NCI-H2196 (cell line): ENCODE measurements at regions not wholly inside any gene's neighbourhood (a gene's known extent, or its start where the extent isn't known, plus 50 kb on each side); places are given as distances from the start of the nearest gene placed in this dataset.

ENCODE experiments used
- DNase-seq: peaks from one replicate; lab custom pipeline; 2025; ENCODE audit not compliant: unreplicated experiment; lab: John Stamatoyannopoulos, UW

GRCh38 chr6:156098839-156099238 is 643.2 kb upstream of the NOX3 start:
- no peak for DNase-seq

GRCh38 chr6:156087487-156087886 is 631.8 kb upstream of the NOX3 start:
- DNase-seq: no peak

- no peak for DNase-seq
These were observed 626.4 kb upstream of the NOX3 start for GRCh38 chr6:156082012-156082411.

GRCh38 chr6:156080371-156080770 is 624.7 kb upstream of the NOX3 start:
- DNase-seq: no peak

GRCh38 chr6:156068881-156069280 is 613.2 kb upstream of the NOX3 start:
- no peak for DNase-seq

GRCh38 chr6:156065849-156066248 is 610.2 kb upstream of the NOX3 start:
- DNase-seq: no peak

- no peak for DNase-seq
These were observed 606.5 kb upstream of the NOX3 start for GRCh38 chr6:156062091-156062563.

- DNase-seq: no peak
These were observed 605.8 kb upstream of the NOX3 start for GRCh38 chr6:156061465-156061864.

- DNase-seq: no peak
These were observed 604.4 kb upstream of the NOX3 start for GRCh38 chr6:156060013-156060412.

GRCh38 chr6:156058356-156058755 is 602.7 kb upstream of the NOX3 start:
- no peak for DNase-seq

- DNase-seq: no peak
These were observed 602.2 kb upstream of the NOX3 start for GRCh38 chr6:156057869-156058268.

GRCh38 chr6:156056085-156056484 is 600.4 kb upstream of the NOX3 start:
- DNase-seq: no peak

- DNase-seq: no peak
These were observed 598.0 kb upstream of the NOX3 start for GRCh38 chr6:156053626-156054025.

GRCh38 chr6:156046841-156047449 is 591.3 kb upstream of the NOX3 start:
- DNase-seq: no peak

- no peak for DNase-seq
These were observed 590.6 kb upstream of the NOX3 start for GRCh38 chr6:156046268-156046665.

- DNase-seq: no peak
These were observed 590.0 kb upstream of the NOX3 start for GRCh38 chr6:156045401-156046267.

GRCh38 chr6:156033598-156033997 is 578.0 kb upstream of the NOX3 start:
- no peak for DNase-seq

GRCh38 chr6:156031516-156031915 is 575.9 kb upstream of the NOX3 start:
- no peak for DNase-seq

- no peak for DNase-seq
These were observed 574.4 kb upstream of the NOX3 start for GRCh38 chr6:156030053-156030452.

- no peak for DNase-seq
These were observed 573.8 kb upstream of the NOX3 start for GRCh38 chr6:156029286-156029985.

- DNase-seq: no peak
These were observed 572.9 kb upstream of the NOX3 start for GRCh38 chr6:156028335-156029131.
